A204.1 (cell line): ENCODE measurements at regions not wholly inside any gene's neighbourhood (a gene's known extent, or its start where the extent isn't known, plus 50 kb on each side); places are given as distances from the start of the nearest gene placed in this dataset.
"Not testable (repeated sequence)": the region's sequence is repeated elsewhere in the genome, so short reads cannot be mapped to it uniquely, and the experiment has no call there.

Experiments used
- FAIRE-seq: peaks from 2 replicates; lab custom pipeline; 2012; peaks lifted over from hg19 to GRCh38; lab: Jason Lieb, UNC

DNA sequence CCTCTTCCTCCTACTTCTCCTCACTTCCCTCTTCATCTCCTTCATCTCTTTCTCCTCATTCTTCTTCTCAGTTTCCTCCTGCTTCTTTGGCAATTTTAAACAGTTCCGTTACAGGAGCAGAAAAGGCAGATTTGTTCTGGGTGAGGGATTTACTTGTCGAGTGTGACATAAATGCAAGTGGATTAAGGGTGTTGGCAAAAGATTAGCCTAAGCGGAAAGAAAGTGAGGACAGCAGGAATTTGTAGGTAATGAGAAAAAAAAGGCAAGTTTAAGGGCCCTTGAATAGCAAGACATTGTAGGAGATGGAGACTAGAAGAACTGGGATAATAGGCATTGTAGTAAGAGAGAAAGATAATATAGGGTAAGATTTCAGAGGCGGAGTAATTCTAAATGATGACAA, 841.6 kb downstream of the RAPGEF2 start:
- FAIRE-seq: no peak

DNA sequence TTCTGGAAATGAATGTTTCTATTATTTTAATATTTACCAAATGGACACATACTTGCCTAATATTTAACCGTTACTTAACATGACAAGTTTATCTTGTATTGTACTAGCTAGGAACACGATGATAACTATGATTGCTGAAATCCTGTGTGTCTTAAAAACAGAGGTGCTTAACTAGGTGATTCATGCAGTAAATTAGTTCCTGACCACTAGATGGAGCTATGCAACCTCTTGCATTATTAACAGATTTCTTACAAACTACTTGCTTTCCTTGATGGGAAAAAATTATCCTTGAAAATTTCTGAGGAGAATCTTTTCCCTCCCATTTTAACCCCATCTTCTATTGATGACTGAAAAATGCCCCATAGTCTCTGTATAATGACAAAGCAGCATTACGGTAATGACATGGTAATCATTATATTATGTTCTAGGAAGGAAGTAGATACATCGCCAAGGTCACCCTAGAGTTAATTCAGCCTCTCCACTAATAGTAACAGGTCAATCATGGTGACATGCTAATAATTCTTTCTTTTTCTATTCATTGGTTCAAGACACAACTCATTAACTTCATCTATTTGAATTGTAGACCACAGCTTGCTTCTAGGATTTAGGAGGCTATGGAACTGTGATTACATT, 844.2 kb downstream of the RAPGEF2 start:
- peak; percentile 96 for FAIRE-seq

DNA sequence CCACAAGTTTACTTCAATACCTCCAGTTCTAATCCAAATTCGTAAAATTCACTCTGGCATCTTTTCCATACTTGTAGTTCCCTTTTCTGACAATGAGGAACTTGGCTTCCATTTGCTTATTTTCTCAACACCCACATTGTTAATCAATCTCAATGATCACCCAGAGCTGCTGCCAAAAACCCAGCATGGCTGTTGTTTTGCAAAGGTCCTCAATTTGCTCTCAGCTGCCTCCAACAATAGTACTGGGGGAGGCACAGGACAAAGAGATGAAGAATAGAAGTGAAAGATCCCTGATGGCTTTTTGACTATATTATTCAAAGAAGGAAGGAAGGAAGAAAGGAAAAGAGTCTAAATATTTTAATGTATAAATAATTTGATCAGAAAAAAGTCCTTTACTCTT, 847.8 kb downstream of the RAPGEF2 start:
- FAIRE-seq: no peak

DNA sequence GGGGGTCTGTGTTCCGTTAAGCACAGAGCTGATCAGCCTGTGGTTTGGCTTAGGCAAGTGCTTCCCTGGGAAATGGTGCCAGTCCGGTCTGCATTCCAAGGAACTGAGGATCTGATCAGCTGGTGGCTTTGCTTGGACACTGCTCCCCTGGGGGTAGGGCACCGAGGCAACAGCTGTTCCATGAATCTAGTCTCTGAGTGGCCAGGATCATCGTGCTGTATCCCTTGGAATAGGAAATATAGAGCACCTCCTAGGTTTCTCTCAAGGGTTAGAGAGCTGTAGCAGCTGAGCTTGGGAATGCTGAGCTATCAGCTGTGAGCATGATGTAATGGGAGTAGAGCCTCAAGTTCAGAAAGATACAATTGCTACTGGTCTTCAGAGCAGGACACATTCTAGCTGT, 863.9 kb downstream of the RAPGEF2 start:
- FAIRE-seq: no peak

DNA sequence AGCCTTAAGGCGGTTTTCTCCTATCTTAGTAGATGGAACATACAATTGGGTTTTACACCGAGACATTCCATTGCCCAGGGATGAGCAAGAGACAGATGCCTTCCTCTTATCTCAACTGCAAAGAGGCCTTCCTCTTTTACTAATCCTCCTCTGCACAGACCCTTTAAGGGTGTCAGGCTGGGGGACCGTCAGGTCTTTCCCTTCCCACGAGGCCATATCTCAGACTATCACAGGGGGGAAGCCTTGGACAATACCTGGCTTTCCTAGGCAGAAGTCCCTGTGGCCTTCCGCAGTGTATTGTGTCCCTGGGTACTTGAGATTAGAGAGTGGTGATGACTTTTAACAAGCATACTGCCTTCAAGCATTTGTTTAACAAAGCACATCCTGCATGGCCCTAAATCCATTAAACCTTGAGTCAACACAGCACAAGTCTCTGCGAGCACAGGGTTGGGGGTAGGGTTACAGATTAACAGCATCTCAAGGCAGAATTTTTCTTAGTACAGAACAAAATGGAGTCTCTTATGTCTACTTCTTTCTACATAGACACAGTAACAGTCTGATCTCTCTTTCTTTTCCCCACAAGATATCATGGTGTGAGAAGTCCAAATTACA, 874.1 kb downstream of the RAPGEF2 start:
- not testable (repeated sequence) for FAIRE-seq

DNA sequence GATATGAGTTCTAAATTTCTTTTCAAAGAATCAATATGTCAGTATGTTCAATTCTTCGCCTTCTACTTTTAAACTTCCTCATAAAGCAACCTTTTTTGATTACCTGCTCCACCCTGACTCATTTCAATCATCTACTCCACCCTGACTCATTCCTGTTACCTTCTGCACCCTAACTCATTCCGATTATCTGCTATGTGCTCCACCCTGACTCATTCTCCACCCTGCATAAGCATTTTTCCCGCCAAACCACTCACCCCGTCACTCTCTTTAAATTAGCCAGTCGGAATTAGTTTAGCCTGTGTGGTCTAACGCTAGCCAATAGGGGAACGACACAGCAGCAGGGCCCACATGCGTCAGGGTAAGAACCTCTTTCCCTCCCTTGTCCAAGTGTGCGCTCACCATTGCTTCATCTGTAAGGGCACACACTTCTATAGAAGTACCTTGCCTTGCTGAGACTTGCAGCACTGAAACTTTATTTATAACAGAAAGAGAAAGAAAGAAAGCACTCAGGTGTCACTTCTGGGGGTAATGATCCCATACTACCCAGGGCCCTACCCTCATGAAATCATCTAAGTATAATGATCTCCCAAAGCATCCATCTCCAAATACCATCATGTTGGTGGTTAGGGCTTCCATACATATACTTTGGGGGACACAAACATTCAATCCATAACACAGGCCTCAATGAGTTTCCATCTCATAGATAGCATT, 875.2 kb downstream of the RAPGEF2 start:
- no peak for FAIRE-seq

DNA sequence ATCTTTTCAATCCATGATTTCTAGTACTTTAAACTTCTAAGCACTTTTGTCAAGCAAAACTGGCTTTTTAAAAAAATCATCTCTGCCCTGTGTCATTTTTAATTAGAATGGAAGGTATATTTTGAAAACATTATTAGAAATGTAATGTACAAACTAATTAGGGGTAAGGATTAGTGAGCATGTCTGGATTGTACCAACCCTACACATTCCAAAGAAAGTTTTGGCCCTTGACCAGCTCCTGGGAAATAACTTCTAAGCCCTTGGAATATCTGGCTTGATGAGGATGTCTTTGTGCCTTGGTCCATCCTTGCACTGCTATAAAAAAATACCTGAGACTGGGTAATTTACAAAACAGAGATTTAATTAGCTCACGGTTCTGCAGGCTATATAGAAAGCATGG, 876.5 kb downstream of the RAPGEF2 start:
- no peak for FAIRE-seq

DNA sequence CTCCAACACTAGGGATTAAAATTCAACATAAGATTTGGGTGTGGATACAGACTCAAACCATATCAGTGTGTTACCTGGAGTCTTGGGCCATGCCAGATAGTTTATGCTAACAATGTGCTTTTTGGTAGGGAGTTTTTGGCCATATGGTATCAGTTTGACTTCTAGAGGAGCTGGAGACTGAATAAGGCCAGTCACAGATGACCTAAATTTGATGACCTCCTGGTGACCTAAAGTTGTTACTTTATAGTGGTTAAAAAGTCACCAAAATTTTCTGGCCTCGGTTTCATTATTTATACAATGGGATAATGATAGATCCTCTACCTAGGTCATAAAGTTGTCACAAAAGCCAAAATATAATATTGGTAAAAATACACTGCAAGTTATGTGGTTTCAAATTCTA, 877.1 kb downstream of the RAPGEF2 start:
- FAIRE-seq: no peak

DNA sequence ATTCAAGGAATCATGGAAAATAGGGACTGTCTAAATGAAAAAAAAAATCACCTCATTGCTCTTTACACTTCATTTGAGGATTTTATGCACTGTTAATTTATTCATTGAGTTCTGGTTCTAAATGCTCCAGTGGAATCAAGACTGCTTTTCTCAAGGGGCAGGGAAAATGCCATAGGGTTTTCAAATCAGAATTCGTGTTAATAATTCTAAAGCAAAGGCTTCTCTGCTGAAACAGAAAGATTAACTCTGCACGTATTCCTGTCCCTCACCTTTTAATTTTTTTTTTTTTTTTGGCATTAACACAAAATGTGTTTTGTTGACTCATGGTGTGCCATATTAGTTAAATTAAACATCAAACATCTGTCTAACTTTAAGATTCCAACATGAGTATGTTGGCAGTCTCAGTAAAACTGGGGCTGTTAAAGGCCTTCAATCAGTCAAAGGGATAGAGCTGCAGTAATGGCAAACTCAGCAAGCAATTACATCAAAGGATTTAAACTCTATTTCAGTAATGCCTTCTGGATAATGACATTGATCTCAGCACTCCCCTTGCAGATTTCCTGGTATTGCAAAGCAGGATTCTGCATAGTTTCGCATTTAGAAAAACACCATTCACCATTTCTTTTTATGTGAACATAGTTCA, 878.1 kb downstream of the RAPGEF2 start:
- no peak for FAIRE-seq

DNA sequence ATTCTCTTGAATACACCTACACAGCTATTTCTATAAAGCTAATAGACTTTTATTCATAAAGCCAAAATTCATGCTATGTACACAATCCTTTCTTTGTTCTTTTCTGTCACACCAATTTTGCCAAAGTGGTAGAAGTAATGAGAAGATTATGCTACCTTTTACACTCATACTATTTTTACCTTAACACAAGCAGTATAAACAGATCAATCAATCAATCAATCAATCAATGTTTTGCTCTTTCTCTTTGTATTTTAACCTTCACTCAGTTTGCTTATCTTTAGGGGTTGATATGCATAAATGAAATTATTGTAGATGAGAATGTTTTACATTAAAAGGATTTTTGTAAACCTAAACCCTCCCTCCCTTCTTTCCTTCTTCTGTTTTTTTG, 878.6 kb downstream of the RAPGEF2 start:
- no peak for FAIRE-seq

DNA sequence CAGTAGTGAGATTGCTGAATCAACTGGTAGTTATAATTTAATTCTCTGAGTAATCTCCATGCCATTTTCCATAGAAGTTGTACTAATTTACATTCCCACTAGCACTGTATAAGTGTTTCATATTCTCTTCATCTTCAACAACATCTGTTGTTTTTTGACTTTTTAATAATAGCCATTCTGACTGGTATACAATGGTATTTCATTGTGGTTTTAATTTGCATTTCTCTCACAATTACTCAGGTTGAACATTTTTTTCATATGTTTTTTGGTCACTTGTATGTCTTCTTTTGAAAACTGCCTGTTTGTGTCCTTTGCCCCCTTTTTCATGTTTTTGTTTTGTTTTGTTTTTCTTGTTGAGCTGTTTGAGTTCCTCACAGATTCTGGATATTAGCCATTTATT, 880.2 kb downstream of the RAPGEF2 start:
- FAIRE-seq: no peak

DNA sequence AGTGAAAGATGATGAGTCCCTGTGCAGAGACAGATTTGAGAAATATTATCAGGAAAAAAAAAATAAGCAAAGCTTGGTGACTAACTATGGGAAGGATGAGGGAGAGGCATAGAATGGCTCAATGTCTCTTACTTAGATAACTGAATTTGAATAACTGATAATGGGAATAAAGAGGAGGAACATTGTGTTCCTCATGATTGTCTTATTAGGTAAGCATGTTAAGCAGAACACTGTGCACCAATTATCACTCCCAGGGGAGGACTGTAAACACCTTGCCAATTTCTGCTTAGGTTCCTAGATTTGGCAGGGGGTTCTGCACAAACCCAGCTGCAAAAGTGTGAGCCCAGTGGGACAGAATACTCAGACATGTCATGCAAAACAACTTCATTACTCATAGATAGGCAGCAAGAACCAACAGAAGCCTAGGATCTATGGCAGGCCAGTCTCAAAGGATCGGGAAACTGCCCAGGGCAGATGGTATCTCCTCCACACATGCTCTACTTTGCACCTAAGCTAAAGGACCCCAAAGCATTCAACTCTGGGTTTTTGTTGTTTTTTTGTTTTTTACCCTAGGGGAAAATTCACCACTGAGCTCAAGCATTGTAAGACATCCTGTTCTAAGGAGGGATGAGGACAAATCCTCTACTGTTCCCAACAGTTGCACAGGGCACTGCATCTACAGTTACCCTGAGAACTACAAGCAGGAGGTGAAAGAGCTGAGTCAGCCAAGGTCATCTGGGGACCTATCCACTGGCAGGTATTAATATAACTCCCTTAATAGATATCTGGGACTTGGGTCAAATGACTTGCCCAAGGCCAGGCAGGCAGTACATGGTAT, 907.0 kb downstream of the RAPGEF2 start:
- FAIRE-seq: no peak

DNA sequence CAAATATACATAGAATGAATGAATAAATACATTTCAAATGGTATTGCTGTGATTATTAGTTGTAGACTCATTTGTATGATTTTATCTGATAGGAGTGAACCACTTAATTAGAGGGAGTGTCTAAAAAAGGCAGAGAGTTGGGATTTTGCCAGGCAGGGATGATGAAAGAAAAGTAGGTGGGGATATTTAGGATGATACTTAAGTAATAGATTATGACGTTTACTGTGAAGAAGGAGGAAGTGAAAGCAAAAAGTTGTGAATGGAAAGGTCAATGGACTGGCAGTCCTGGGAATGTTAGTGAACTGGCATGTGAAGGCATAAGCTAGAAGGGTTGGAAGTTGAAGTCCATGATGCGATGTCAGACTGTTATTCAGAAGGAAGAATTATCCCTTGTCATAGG, 917.1 kb downstream of the RAPGEF2 start:
- FAIRE-seq: no peak

DNA sequence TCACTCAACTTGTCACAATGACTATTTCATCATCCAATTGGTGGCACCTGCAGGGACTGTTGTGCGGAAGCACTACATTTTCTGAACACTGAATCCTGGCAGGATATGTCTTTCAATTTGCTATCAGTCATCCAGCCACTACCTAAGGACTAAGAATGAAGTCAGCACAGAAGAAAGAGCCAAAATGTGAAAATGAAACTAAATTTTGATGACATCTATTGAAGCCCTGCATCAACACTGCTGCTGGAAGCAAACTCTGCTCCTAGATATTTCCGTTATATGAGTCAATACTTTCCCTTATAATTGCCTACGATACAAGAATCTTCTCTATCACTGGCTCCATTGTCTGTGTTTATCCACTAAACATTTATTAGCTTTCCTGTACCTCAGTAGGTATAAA, 917.9 kb downstream of the RAPGEF2 start:
- FAIRE-seq: no peak

DNA sequence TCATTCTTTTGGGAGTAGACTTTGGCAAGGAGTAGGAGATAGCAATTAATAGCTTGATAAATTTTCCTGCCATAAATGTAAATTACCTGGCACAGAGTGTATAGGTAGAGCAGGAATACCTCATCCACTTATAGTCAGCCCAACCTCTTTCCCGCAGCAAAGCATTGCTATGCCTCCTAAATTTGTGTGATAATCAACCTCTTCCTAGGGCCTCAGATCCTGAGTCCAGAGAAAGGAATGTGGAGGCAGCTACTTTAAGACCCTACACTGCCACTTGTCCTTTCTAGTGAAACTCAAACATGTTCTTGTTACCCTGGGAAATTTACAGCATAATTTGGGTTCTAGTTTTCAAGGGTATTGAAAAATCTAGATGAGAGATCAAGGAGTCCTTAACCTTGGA, 919.0 kb downstream of the RAPGEF2 start:
- no peak for FAIRE-seq

DNA sequence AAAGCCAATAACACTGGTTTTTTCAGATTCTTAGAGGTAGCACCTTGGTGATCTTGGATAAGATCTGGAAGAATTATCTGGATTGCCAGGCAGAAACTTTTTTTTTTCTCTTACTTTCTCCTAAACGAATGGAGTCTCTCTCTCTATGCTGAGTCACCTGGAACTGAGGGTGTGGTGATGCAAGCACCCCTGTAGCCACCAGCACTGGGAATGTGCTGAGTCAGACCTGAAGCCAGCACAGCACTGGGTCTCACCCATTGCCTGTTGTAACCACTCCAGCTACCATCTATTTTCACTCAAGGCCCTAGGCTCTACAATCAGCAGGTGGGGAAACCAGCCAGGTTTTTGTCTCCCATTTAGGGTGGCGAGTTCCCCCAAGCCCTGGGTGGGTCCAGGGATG, 923.8 kb downstream of the RAPGEF2 start:
- no peak for FAIRE-seq

DNA sequence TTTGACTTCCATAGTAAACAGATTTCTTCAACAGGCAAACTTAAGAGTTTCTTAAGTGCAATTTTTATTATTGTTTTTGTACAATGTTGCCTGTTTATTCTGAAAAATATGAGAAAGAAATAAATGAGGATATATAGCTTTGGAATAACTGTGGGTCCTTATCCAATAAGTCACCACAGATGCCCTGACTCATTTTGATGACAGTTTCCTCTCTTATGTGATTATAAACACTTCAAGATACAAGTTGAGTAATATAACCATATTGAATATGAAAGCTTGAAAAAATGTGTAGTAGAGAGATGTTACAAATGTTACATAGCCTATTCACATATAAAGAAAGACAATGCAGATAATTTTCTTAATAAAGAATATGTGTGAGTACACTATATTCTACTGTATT, 931.6 kb downstream of the RAPGEF2 start:
- FAIRE-seq: no peak

DNA sequence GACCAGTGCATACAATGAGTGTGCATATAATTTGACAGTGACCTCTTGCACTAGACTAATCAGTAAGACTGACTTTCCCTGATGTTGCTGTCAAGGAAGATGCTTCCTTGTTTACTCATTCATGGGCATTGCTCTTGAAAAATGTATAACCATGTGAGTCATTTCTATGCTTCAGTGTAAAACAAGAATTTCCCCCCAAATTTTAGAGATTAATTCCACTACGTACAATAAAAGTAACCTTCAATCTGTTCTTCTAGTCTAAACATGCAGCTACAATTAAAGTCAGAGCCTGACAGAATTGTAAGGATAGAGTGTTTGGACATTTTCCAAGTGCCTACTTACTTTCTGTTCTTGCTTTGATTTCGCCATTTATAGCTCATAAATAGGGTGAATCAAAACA, 935.7 kb downstream of the RAPGEF2 start:
- no peak for FAIRE-seq

DNA sequence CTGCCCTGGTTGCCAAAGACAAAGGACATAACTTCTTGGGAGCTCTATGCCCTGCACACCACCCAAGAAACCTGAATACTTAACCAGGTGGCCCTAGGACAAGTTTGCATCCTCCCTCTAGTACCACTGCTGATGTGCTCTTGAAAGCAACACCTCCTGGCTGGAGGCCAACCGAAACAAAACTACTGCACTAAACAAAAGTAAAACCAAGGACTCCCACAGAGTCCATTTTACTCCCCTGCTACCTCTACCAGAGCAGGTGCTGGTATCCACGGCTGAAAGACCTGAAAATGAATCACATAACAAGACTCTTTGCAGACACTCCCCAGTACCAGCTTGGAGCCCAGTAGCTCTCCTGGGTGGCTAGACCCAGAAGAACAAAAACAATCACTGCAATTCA, 941.8 kb downstream of the RAPGEF2 start:
- no peak for FAIRE-seq

DNA sequence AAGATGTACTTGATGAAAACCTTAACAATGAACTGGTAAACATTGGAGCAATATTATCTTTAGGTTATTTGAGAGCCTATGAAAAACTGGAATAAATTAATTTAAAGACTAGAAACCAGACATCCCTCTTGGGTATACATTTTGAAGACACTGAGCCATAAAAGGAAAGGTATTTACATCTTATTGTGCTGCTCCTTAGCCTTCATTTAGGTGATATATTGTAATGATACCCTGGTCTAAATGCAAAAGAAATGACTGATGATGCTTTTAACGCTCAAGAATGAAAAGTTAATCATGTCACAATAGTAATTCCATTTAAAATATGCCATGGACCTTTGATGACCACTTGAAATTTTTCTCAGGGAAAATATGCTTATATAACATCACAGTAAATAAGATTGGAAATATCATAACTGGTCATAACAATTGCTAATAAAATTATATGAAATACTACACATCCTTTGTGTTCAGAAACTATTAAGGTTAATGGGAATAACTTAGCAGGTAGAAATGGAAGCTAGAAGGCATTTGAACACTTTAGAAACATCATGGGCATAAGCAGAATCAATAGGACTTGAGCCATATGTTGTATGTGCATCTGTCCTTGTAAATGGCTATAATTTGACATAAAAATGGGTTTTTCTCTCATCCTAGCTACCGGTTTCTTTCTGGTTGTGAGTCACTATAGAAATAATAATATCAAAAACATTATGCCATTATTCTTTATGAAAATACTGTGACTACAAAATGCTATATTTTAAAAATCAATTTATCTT, 979.7 kb downstream of the RAPGEF2 start:
- FAIRE-seq: no peak

DNA sequence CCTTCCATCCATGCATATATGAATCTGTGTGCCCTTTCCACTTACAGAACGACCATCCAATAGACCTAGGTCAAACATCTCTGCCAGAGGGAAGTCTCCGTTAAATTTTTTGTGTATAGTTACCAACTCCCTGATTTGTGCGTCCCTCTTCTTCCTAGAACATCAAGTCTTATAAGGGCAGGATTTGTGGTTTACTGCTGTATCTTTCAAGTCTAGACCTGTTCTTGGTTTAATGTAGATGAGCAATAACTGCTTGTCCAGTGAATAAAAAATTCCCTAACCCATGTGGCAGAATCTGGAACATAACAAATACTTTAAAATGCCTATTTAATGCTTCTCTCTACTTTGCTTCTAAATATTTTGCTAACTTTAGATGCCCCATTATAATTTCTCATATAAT, 988.8 kb downstream of the RAPGEF2 start:
- FAIRE-seq: no peak

DNA sequence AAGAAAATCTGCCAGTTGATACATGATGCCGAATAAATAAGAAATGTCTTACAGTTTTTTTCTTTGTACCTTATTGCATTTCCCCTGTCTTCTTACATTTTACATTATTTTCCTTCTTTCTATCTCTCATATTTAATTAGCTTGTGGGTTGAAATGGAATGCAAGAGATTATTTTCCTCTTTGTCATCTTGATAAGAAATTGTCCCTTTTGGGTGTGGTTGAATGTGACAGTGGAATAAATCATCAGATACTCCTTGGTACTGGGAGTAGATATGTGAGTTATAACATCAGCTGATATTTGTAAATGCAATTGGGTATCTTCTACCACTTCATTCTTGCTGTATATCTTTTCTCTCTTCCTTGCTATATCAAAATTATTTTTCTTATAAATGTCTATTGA, 997.4 kb downstream of the RAPGEF2 start:
- FAIRE-seq: no peak
